ENCODE measurements at regions not wholly inside any gene's neighbourhood (a gene's known extent, or its start where the extent isn't known, plus 50 kb on each side); places are given as distances from the start of the nearest gene placed in this dataset.

- H4K20me1 ChIP-seq (ENCODE audit: insufficient read depth), result no peaks in the 10 kb centered on the region
- no peak for DNase-seq (ENCODE audit: low read depth, low spot score)
- no peak for ATAC-seq
- no peak overlapping the region for H3K4me2 ChIP-seq (ENCODE audit: low read length)
- no peak overlapping the region for H2AFZ ChIP-seq (ENCODE audit: low read depth, low read length, poor library complexity, severe bottlenecking)
- H3K36me3 ChIP-seq (ENCODE audit: control insufficient read depth in 1 of 2, insufficient read depth in 2 of 2, low read length in 2 of 2), result no peaks in the 10 kb centered on the region
- H3K4me1 ChIP-seq (ENCODE audit: control insufficient read depth in 1 of 2, insufficient read depth in 2 of 2, low read length in 2 of 2), result peaks cover 27 to 38% of the 10 kb centered on the region in 2 experiments
- ChIA-PET POLR2A (interaction anchor here (1.0 kb wide), 1 partner anchor 10 kb away, joined by 3 read pairs; no protein-coding TSS in a partner anchor), RAD21 (ENCODE audit: low non-redundant PET in 1 of 2, low total read pairs in 2 of 2, uncharacterized antibody in 2 of 2, unreplicated experiment in 2 of 2) (no interaction called here), CTCF (no interaction called here)
- no peaks in the 10 kb centered on the region for H3K9me2 ChIP-seq (ENCODE audit: insufficient read depth)
- no peak for TF ChIP-seq ZNF274 (IDR thresholded peaks at IDR 0.05; ENCODE audit: low read depth, low read length)
- TF ChIP-seq ATF3 (IDR thresholded peaks at IDR 0.05), result no peak
- TF ChIP-seq SIN3A (IDR thresholded peaks at IDR 0.05; ENCODE audit: low read depth), result no peak
- TF ChIP-seq MAX (IDR thresholded peaks at IDR 0.05), result no peak
- TF ChIP-seq ZBTB33 (IDR thresholded peaks at IDR 0.05; ENCODE audit: extremely low read depth, insufficient replicate concordance, low read length), result no peak
- no peak for TF ChIP-seq REST (IDR thresholded peaks at IDR 0.05; ENCODE audit: low read depth)
- TF ChIP-seq SRF (IDR thresholded peaks at IDR 0.05; ENCODE audit: low read depth), result no peak
- no peak for TF ChIP-seq CBX3 (IDR thresholded peaks at IDR 0.05; ENCODE audit: low read depth)
- no peak for TF ChIP-seq FOSL1 (IDR thresholded peaks at IDR 0.05; ENCODE audit: low read depth)
- no peak for TF ChIP-seq YY1 (IDR thresholded peaks at IDR 0.05; ENCODE audit: extremely low read depth, insufficient replicate concordance, low read depth, low read length)
- no peak for TF ChIP-seq ZFX (IDR thresholded peaks at IDR 0.05)
- H3K4me3 ChIP-seq (replicated peaks in 1 of 2; ENCODE audit: low read depth in 1 of 2, low read length in 2 of 2), result no peak overlapping the region
- no peaks in the 10 kb centered on the region for H3K27me3 ChIP-seq (ENCODE audit: insufficient read depth, low read length)
- H3K79me2 ChIP-seq (ENCODE audit: insufficient read depth, low read length), result 0 out of 2 replicates have a peak, but pooled peaks cover 4% of the 10 kb centered on the region
- H3K9me3 ChIP-seq (ENCODE audit: control insufficient read depth in 1 of 2, insufficient read depth in 1 of 2, low read depth in 1 of 2, low read length in 2 of 2), result no peaks in the 10 kb centered on the region
- no TSS peak for BruUV-seq (replicated peaks)
- intact Hi-C loops (cut with micrococcal nuclease), result no loop called here
- H3K9ac ChIP-seq (ENCODE audit: low read length), result no peak overlapping the region
- H3K27ac ChIP-seq (ENCODE audit: low read depth, low read length), result no peak overlapping the region
Observed at GRCh38 chr2:134145519-134145918, 108.4 kb upstream of the MGAT5 start.
